Stimulated activated effector memory CD8-positive, alpha-beta T cell treated with anti-CD3 and anti-CD28 coated beads, Interleukin-12 subunit alpha, Interleukin-12 subunit beta, amount 100 ng/mL, for 72 hours (primary cell): ENCODE measurements at regions not wholly inside any gene's neighbourhood (a gene's known extent, or its start where the extent isn't known, plus 50 kb on each side); places are given as distances from the start of the nearest gene placed in this dataset.

Experiments
- ATAC-seq: fragments of 150-1000 bp; cut with Tn5 transposase; 2 replicates; pipeline ENCODE4 v1.10.0; 2021
- DNase-seq, 2 donors: peaks; one replicate each; pipeline ENCODE4 v3.0.0; 2021 to 2022; ENCODE audit warnings: low spot score in 2 of 2
- H3K27ac Mint-ChIP-seq: one replicate; pipeline ENCODE4 v1.8.0; 2022; ENCODE audit warnings: mild to moderate bottlenecking, mixed read lengths
- H3K36me3 Mint-ChIP-seq: one replicate; pipeline ENCODE4 v1.8.0; 2022; ENCODE audit warnings: mild to moderate bottlenecking, mixed read lengths
- H3K4me1 Mint-ChIP-seq: one replicate; pipeline ENCODE4 v1.8.0; 2022; ENCODE audit warnings: mixed read lengths
- H3K4me3 Mint-ChIP-seq: one replicate; pipeline ENCODE4 v1.8.0; 2022; ENCODE audit warnings: mild to moderate bottlenecking, mixed read lengths
- H3K9me3 Mint-ChIP-seq: one replicate; pipeline ENCODE4 v1.8.0; 2022; ENCODE audit warnings: mixed read lengths

DNA sequence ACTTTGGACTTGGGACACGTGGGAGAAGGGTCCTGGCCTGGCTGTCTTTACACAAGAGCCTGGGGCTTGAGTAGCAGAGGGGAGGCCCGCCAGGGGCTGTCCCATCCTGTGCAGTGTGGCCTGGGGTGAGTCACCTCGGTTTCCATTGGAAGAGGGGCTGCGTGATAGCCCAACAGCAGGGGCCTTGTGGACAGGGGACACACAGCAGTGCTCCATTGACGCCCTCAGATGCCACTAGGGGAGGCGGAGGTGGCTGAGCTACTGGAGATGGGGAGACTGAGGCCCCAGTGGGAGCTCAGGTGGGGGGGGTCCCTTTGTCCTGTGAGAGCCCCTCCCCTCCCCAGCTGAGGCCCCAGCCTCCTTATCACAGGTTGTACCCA, 50.0 kb upstream of the RNU6ATAC start:
- no peak for DNase-seq
- no peak for ATAC-seq
- H3K4me1 Mint-ChIP-seq = no peaks in the 10 kb centered on the region
- H3K27ac Mint-ChIP-seq = no peak overlapping the region
- no peak overlapping the region for H3K4me3 Mint-ChIP-seq
- H3K36me3 Mint-ChIP-seq = no peaks in the 10 kb centered on the region
- H3K9me3 Mint-ChIP-seq = peaks cover 4% of the 10 kb centered on the region

DNA sequence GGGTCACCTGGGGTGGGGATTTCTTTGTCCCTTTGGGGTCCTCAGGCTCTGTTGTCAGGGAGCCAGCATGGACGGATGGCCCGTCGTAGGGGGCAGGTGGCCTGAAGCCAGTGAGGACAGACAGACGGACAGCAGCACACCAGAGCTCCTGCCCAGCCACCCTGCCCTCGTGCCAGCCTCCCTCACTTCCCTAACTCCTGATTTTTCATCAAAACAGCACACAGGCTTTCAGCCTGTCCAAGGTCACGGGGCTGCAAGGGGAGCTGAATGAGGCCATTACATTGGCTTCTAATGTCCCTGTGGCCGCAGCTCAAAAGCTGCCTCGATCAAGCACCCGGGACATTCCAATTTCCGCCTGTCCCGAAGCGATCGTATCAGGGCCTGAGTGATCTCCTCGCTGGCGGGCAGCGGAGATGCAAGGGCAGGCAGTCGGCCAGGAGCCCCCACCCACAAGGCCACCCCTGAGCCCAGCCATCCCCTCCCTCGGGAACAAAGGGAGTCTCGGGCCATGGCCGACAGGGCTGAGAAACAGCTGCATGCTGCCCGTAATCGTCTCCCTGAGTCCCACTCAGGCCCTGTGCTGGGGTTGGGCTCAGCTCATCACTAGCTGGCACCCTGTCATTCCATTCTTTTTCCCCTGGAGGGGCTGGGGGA, 50.5 kb upstream of the RNU6ATAC start:
- Mint-ChIP-seq H3K4me3 (no peak overlapping the region), H3K9me3 (peaks cover 4% of the 10 kb centered on the region), H3K4me1 (no peaks in the 10 kb centered on the region), H3K27ac (no peak overlapping the region), H3K36me3 (no peaks in the 10 kb centered on the region)
- ATAC-seq (no peak), DNase-seq (no peak)

DNA sequence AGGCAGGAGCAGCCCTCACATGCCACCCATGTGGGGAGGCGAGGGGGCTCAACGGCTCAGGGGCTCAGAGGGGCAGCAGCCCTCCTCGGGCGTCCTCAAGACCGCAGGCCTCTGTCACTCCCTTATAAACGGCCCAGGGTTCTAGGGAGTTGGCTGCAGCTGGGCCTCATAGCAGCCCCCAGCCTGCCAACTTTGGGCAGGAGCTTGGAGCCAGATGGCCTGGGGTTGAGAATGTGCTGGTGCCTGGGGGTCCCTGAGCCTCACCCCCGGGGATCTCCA, 51.0 kb upstream of the RNU6ATAC start:
- no peak for DNase-seq
- no peaks in the 10 kb centered on the region for H3K36me3 Mint-ChIP-seq
- no peaks in the 10 kb centered on the region for H3K4me1 Mint-ChIP-seq
- ATAC-seq = no peak
- peaks cover 4% of the 10 kb centered on the region for H3K9me3 Mint-ChIP-seq
- H3K4me3 Mint-ChIP-seq = no peak overlapping the region
- H3K27ac Mint-ChIP-seq = no peak overlapping the region

DNA sequence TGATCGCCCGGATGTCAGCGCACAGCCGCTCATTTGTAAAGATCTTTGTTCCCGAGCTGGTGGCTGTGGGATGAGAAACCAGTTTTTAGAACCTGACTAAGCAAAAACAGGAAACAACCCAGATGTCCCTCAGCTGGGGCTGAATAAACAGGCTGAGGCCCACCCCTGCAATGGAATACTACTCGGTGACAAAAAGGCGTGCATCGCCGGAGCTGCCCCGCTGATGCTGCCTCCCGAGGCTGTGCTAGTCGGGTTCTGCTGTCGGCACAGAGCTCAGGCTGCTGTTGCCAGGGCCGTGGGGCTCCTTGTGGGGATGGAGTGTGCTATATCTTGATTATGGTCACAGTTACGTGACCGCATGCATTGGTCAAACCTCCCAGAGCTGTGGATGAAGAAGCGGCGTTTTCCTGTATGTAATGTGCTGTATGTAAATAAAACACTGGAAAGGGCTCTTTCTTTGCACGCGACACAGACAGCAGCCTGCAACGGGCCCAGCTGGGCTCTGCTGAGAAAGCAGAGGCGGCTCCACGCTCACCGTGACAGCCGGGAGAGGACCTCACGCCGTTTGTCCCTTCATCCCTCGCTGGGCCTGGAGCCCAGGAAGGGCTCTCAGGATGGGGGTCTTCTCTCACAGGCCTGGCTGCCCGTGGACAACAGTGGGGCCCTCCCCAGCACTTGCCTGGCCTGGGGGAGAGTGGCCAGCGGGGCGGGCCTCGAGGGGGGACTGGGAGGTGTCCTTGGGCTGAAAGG, 51.5 kb upstream of the RNU6ATAC start:
- no peak overlapping the region for H3K4me3 Mint-ChIP-seq
- H3K9me3 Mint-ChIP-seq = peaks cover 4% of the 10 kb centered on the region
- no peaks in the 10 kb centered on the region for H3K4me1 Mint-ChIP-seq
- DNase-seq (no peak), ATAC-seq (no peak)
- H3K36me3 Mint-ChIP-seq = no peaks in the 10 kb centered on the region
- no peak overlapping the region for H3K27ac Mint-ChIP-seq

DNA sequence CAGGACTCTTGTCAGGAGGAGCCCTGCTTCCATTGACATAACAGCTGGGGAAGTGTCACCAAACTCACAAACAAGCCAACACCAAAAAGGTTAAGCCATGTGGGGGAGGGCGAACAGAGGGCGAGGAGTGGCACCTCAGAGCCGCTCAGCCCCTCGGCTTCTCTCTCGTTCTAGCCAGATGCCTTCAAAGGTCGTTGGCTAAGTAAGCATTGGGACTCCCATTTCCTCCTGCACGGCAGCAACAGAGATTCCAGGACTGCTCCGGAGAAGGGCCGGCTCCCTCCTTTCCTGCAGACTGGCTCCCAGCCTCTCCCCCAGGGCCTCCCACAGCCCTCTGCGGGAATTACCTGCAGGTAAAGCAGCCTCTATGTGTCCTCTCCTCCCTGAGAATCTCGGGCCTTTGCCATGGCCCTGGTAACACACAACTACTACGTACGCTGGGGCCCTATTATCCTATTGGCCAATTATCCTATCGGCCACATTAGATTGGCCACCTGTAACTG, 52.1 kb upstream of the RNU6ATAC start:
- Mint-ChIP-seq H3K4me1 (no peaks in the 10 kb centered on the region), H3K4me3 (no peak overlapping the region), H3K9me3 (peaks cover 4% of the 10 kb centered on the region), H3K27ac (no peak overlapping the region), H3K36me3 (no peaks in the 10 kb centered on the region)
- ATAC-seq (no peak), DNase-seq (no peak)

DNA sequence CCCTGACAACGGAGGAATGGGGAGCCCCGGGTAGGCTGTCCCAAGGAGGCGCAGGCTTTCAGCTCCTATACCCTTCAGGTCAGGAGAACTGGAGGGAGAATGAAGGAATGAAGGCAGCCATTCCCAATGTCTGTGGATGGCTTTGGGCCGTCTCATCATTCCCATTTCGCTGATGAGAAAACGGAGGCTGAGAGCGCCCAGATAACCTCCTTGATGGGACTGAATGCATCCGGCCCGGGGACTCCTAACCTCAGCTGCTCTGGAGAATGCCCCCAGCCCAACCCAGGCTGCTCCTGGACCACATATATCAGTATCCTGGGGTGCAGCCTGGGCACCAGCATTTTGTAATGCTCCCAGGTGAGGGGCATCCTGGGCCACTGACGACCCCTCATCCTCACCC, 52.6 kb upstream of the RNU6ATAC start:
- no peak overlapping the region for H3K4me3 Mint-ChIP-seq
- no peak overlapping the region for H3K27ac Mint-ChIP-seq
- no peak for DNase-seq
- no peaks in the 10 kb centered on the region for H3K4me1 Mint-ChIP-seq
- ATAC-seq = no peak
- H3K9me3 Mint-ChIP-seq = peaks cover 4% of the 10 kb centered on the region
- H3K36me3 Mint-ChIP-seq = no peaks in the 10 kb centered on the region

DNA sequence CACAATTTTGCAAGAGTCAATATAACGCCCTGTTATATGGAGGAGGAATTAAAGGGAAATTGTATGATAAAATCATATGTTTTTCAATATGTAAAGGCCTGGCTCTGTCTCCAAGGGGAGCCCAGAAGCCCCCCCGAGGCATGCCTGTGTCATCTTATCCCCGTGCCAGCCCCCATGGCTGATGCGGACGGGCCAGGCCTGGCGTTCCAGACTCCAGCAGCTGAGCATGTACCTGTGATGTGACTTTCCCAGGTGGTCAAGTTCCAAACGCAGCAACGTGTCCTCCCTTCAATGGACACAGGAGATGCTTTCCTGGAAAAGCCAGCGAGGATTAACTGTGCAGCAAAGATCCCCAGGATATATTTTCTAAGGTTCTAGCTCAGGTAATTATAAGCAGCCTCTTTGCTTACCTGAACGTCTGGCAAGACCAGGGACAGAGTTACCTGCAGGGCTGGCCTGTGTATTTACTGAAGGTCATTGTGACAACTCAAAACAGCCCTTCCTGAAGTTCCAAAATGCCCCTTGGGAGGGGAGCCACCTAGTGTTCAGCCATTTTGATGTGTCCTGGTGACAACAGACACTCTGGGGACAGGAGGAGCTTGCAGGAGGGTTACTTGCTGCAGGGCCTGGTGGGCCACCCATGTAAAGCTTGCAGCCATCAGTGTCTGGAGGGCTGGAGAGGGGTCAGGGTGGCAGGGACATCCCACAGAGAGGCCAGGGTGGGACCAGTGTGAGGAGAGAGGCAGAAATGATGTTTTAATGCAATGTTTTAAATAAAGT, 53.3 kb upstream of the RNU6ATAC start:
- H3K4me1 Mint-ChIP-seq = no peaks in the 10 kb centered on the region
- H3K27ac Mint-ChIP-seq = no peak overlapping the region
- peaks cover 4% of the 10 kb centered on the region for H3K9me3 Mint-ChIP-seq
- H3K4me3 Mint-ChIP-seq = no peak overlapping the region
- no peaks in the 10 kb centered on the region for H3K36me3 Mint-ChIP-seq
- no peak for ATAC-seq
- no peak for DNase-seq

DNA sequence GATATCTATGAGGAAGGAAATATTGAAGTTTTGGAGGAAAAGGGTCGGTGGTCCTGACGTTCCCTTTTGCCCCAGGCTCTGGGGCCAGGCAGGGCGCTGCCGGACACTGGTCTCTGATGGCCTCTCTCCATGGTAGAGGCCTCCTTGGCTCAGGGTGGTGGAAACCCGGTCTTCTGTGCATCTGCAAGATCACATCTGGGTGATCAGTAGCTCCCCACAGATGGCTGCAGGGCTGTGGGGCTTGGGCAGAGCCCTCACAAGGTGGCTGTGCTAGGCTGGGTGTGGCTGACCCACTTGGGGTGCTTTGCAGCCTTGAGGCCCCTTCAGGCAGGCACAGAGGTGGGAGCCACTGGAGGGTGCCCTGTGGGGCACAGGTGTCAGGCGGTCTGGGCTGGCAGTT, 53.9 kb upstream of the RNU6ATAC start:
- ATAC-seq = no peak
- H3K4me3 Mint-ChIP-seq = no peak overlapping the region
- no peak for DNase-seq
- no peaks in the 10 kb centered on the region for H3K9me3 Mint-ChIP-seq
- H3K4me1 Mint-ChIP-seq = no peaks in the 10 kb centered on the region
- no peaks in the 10 kb centered on the region for H3K36me3 Mint-ChIP-seq
- no peak overlapping the region for H3K27ac Mint-ChIP-seq

DNA sequence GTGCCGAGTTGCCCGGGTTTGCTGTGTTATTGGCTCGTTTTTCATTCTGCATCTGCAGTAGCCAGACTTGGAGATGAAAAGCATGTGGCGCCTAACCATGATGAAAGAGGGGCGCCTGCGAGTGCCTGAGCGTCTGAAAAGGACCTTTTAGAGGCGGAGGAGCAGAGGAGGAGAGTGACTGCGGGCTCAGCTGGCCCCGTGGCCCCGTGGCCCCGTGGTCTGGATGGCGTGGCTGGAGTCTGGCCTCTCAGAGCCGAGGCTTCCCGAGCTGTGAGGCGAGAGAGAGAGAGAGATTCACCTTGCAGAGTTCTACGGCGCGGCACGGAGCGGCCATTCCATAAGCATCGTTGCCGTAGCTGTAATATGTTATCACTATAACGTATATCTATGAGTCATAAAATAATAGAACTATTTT, 55.3 kb upstream of the RNU6ATAC start:
- no peaks in the 10 kb centered on the region for H3K9me3 Mint-ChIP-seq
- H3K4me1 Mint-ChIP-seq = no peaks in the 10 kb centered on the region
- H3K27ac Mint-ChIP-seq = no peak overlapping the region
- DNase-seq (no peak), ATAC-seq (no peak)
- no peak overlapping the region for H3K4me3 Mint-ChIP-seq
- H3K36me3 Mint-ChIP-seq = no peaks in the 10 kb centered on the region

DNA sequence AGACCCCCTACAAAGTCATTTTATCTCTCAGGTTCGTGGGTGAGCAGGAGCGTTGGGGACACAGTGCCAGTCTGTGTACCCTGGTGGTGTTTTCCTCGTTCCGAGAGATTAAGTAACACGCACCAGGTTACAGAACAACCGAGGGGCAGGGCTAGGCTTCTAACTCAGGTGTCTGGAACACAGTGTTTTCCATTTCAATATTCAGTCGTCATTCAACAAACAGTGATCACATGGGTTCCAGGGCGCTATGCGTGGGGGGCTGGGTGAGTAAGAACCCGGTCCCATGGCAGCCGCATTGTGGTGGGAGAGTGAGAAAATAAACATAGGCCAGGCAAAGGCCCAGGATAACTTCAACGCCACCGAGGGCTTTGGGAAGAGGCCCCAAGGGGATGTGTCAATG, 55.9 kb upstream of the RNU6ATAC start:
- H3K9me3 Mint-ChIP-seq = no peaks in the 10 kb centered on the region
- no peaks in the 10 kb centered on the region for H3K4me1 Mint-ChIP-seq
- H3K27ac Mint-ChIP-seq = no peak overlapping the region
- no peak overlapping the region for H3K4me3 Mint-ChIP-seq
- ATAC-seq (no peak), DNase-seq (no peak)
- no peaks in the 10 kb centered on the region for H3K36me3 Mint-ChIP-seq

DNA sequence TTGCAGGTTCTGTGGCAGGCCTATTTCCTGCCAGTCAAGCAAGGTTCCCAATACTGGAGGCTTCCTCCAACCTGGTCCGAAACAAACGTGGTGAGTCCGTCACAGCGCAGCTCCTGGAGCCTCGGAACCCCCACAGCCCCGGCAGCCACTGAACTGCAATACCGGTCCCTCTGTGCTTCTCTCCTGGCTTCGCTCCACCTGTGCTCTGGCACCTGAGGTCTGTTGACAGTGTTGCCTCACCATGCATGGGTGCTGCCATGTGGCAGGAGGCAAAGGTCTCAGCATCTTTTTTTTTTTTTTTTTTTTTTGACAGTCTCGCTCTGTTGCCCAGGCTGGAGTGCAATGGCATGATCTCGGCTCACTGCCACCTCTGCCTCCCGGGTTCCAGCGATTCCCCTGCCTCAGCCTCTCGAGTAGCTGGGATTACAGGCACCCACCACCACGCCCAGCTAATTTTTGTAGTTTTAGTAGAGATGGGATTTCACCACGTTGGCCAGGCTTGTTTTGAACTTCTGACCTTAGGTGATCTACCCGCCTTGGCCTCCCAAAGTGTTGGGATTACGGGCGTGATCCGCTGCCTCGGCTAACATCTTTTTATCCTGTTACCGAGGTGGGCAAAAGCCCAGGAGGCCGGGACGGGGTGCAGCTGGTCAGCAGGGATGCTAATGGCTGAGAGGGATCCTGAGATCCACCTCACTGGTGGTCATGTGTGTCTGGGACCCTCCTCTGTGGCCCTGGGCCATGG, 57.1 kb upstream of the RNU6ATAC start:
- no peak overlapping the region for H3K27ac Mint-ChIP-seq
- H3K4me1 Mint-ChIP-seq = no peaks in the 10 kb centered on the region
- no peaks in the 10 kb centered on the region for H3K9me3 Mint-ChIP-seq
- no peak for DNase-seq
- ATAC-seq = no peak
- no peaks in the 10 kb centered on the region for H3K36me3 Mint-ChIP-seq
- H3K4me3 Mint-ChIP-seq = no peak overlapping the region

DNA sequence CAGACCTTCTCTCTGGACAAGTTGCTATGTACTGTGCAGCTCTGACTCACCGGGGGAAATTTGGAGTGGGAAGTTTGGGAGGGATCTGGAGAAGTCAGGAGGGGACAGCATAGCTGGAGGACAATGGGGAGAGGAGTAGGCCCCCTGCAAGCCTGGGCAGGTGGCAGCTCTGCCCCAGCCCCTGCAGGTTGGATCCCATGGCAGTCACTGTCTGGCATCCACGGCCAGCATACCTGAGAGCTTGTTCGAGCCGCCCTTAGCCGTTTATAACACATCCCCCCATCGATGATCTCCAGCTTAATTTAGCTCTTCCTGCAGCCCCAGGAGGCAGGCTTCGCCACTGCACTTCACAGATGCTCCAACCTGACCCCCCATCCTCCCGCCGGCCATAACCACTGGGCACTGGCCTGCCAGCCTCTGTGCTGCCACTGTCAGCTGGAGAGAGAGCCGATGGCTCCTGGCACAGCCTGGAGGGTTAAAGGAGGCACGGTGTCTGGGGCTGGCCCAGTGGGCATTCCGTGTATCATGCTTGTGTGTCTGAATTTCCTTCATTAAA, 57.7 kb upstream of the RNU6ATAC start:
- DNase-seq = no peak
- Mint-ChIP-seq H3K4me1 (no peaks in the 10 kb centered on the region), H3K9me3 (no peaks in the 10 kb centered on the region), H3K36me3 (no peaks in the 10 kb centered on the region), H3K4me3 (no peak overlapping the region), H3K27ac (no peak overlapping the region)
- no peak for ATAC-seq

DNA sequence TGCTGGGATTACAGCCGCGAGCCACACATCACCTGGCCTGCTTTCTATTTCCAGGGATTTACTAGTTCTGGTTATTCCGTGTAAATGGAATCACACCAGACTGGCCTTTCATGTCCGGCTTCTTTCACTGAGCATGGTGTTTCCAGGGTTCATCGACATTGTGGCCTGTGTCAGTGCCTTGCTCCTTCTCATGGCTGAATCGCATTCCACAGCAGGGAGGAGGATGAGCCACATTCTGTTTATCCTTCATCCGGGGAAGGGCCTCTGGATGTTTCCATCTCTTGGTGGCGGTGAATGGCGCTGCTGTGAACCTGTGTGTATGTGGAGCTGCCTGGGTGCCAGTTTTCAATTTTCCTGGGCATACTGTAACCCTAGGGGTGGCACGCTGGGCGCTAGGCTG, 58.7 kb upstream of the RNU6ATAC start:
- no peaks in the 10 kb centered on the region for H3K36me3 Mint-ChIP-seq
- no peak for DNase-seq
- no peak overlapping the region for H3K27ac Mint-ChIP-seq
- H3K4me1 Mint-ChIP-seq = no peaks in the 10 kb centered on the region
- H3K4me3 Mint-ChIP-seq = no peak overlapping the region
- H3K9me3 Mint-ChIP-seq = no peaks in the 10 kb centered on the region
- no peak for ATAC-seq

DNA sequence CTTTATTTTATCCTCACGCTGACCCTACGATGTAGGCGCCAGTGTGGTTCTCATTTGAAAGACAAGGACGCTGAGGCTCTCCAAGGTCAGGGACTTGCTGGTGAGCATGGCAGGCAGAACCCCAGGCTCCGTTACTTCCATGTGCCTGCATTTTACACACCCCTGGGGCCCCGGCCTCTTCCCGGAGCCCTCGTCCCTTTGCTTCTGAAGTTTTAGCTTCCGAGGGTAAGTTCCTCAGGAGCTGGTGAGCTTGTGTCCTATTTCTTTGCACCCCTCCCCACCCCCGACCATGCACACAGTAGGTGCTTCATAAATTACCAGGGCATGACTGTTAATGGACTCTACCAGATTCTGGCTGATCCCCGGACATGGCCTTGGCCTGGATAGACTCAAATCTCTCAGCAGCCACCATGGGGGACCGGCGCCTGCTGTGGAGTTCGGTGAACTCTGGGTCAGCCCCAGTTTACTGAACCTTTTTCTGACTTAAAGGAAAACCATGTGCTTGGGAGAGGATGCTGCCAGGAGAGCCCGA, 59.3 kb upstream of the RNU6ATAC start:
- Mint-ChIP-seq H3K9me3 (no peaks in the 10 kb centered on the region), H3K4me1 (no peaks in the 10 kb centered on the region), H3K27ac (no peak overlapping the region), H3K36me3 (no peaks in the 10 kb centered on the region), H3K4me3 (no peak overlapping the region)
- no peak for ATAC-seq
- DNase-seq = no peak

DNA sequence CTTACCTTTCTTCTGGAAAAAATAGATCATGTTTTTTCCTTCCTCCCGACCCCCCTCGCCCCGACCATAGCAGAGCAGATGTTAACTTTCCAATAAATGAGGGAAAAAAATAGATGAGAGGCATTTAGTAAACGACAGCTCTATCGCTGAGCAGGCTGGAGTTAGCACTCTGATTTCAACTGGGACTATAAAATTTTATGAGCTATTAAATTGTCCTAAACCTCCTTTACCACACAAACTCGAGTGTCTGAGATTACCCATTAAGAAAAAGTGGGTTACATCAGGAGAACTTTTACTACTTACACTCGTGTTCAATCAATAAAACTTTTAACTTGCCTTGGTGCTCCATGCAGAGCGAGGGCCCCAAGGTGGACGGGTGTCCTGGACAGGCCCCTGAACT, 59.8 kb upstream of the RNU6ATAC start:
- Mint-ChIP-seq H3K9me3 (no peaks in the 10 kb centered on the region), H3K27ac (no peak overlapping the region), H3K4me3 (no peak overlapping the region), H3K4me1 (no peaks in the 10 kb centered on the region), H3K36me3 (no peaks in the 10 kb centered on the region)
- ATAC-seq = no peak
- no peak for DNase-seq
